Panc1 (cell line): ENCODE measurements at regions not wholly inside any gene's neighbourhood (a gene's known extent, or its start where the extent isn't known, plus 50 kb on each side); places are given as distances from the start of the nearest gene placed in this dataset.

Experiments used
- ATAC-seq: fragments of 200-7000 bp; cut with Tn5 transposase; 2 replicates; pipeline ENCODE4 v1.9.1; 2020; ENCODE audit warnings: mild to moderate bottlenecking, moderate library complexity
- BruUV-seq: library from RNA; stranded (reverse); fragments of 400-500 nt; replicated peaks from 2 replicates; lab custom pipeline; 2021; lab: Mats Ljungman, UMichigan
- CTCF ChIA-PET: fragments of 300-600 bp; sonication (Branson Sonifier 250); formaldehyde crosslinking; loops from one replicate; lab custom pipeline; 2022; ENCODE audit warnings: antibody characterized with exemption; lab: Charles Lee
- POLR2A ChIA-PET: fragments of 300-600 bp; sonication (Branson Sonifier 250); formaldehyde crosslinking; loops from one replicate; lab custom pipeline; 2022; ENCODE audit warnings: antibody characterized with exemption; lab: Charles Lee
- DNase-seq: peaks from one replicate; pipeline ENCODE4 v3.0.0-alpha.2; 2010; ENCODE audit warnings: low read depth, low spot score
- H3K27ac ChIP-seq: 2 replicates; pipeline ENCODE4 v1.5.1; 2011; ENCODE audit warnings: mild to moderate bottlenecking, low read length, inconsistent platforms
- H3K27me3 ChIP-seq: fragments of 200-500 bp; sonication (Bioruptor generic); 2 replicates; pipeline ENCODE4 v1.6.0; 2014; ENCODE audit warnings: low read length, inconsistent platforms; ENCODE audit not compliant: control insufficient read depth, insufficient read depth
- H3K36me3 ChIP-seq: fragments of 200-500 bp; sonication (Bioruptor generic); 2 replicates; pipeline ENCODE4 v1.5.1; 2014; ENCODE audit warnings: inconsistent platforms, mild to moderate bottlenecking, low read length, moderate library complexity; ENCODE audit not compliant: control insufficient read depth, insufficient read depth
- H3K4me1 ChIP-seq: 2 replicates; pipeline ENCODE4 v1.5.1; 2011; ENCODE audit warnings: inconsistent platforms, mild to moderate bottlenecking, low read length, moderate library complexity; ENCODE audit not compliant: control insufficient read depth, insufficient read depth
- H3K4me3 ChIP-seq, 2 experiments: 2 replicates each; pipeline ENCODE4 v1.5.1; 2011 to 2012; ENCODE audit warnings: low read depth in 2 of 2, low read length in 2 of 2, mild to moderate bottlenecking in 2 of 2, inconsistent platforms in 1 of 2, moderate library complexity in 1 of 2
- H3K9me3 ChIP-seq: fragments of 200-500 bp; sonication (Bioruptor generic); 2 replicates; pipeline ENCODE4 v1.5.1; 2014; ENCODE audit warnings: low read depth, mild to moderate bottlenecking, inconsistent platforms, low read length, moderate library complexity; ENCODE audit not compliant: control insufficient read depth, insufficient read depth
- POLR2AphosphoS5 ChIP-seq: IDR thresholded peaks from 2 replicates; pipeline ENCODE4 v1.6.1; 2012; ENCODE audit warnings: mild to moderate bottlenecking, low read depth, low read length, moderate library complexity
- SIN3A ChIP-seq: IDR thresholded peaks from 2 replicates; pipeline ENCODE4 v1.6.1; 2012; ENCODE audit warnings: low read depth, mild to moderate bottlenecking, low read length, moderate library complexity, borderline replicate concordance; ENCODE audit not compliant: insufficient read depth
- TCF7L2 ChIP-seq: IDR thresholded peaks from 2 replicates; pipeline ENCODE4 v1.6.1; 2011; ENCODE audit warnings: mild to moderate bottlenecking, low read depth, low read length, inconsistent platforms
- in situ Hi-C: cut with HindIII; loops from 2 replicates; pipeline ENCODE4 v1.10.0; 2016; ENCODE audit warnings: low sequenced_read_pairs, low pct_unique_long_range_greater_than_20kb
- intact Hi-C: fragments of 100-400 bp; cut with micrococcal nuclease; formaldehyde crosslinking; loops from one replicate; pipeline ENCODE4 v1.10.0; 2022; ENCODE audit not compliant: unreplicated experiment
- TF ChIP-seq, protein P1 (sequence below): fragments of 450-650 bp; IDR thresholded peaks from 2 replicates; pipeline ENCODE4 v1.5.1; 2017; ENCODE audit warnings: mild to moderate bottlenecking
- TF ChIP-seq, protein P2 (sequence below), 2 experiments: IDR thresholded peaks; 2 replicates each; pipeline ENCODE4 v1.6.1; 2011 to 2012; ENCODE audit warnings: low read depth in 2 of 2, control low read depth in 1 of 2, low read length in 1 of 2, mild to moderate bottlenecking in 1 of 2, moderate library complexity in 1 of 2; ENCODE audit not compliant: insufficient read depth in 1 of 2

DNA sequence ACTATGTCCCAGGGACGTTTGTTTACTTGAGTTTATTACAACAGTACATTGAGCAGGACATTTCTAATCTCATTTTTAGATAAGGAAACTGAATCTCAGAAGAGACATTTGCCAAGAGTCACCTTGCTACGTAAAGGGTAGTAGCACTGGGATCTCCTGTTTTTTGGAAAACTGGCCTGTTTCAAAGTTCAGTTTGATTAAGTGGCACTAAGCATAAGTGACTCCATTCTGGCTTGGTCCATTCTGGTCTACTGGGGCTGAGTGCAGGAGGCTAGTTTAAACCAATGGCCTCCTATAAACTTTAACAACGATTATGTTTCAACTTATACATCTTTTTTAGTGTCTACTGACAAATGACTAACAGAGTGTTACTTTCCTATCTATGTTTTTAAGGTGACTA lies 382.5 kb downstream of the ANKRD50 start:
- in situ Hi-C loops: no loop called here
- TF ChIP-seq TCF7L2: no peak
- TF ChIP-seq POLR2AphosphoS5: no peak
- TF ChIP-seq, protein P1, sequence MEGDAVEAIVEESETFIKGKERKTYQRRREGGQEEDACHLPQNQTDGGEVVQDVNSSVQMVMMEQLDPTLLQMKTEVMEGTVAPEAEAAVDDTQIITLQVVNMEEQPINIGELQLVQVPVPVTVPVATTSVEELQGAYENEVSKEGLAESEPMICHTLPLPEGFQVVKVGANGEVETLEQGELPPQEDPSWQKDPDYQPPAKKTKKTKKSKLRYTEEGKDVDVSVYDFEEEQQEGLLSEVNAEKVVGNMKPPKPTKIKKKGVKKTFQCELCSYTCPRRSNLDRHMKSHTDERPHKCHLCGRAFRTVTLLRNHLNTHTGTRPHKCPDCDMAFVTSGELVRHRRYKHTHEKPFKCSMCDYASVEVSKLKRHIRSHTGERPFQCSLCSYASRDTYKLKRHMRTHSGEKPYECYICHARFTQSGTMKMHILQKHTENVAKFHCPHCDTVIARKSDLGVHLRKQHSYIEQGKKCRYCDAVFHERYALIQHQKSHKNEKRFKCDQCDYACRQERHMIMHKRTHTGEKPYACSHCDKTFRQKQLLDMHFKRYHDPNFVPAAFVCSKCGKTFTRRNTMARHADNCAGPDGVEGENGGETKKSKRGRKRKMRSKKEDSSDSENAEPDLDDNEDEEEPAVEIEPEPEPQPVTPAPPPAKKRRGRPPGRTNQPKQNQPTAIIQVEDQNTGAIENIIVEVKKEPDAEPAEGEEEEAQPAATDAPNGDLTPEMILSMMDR: no peak
- TF ChIP-seq, protein P2, sequence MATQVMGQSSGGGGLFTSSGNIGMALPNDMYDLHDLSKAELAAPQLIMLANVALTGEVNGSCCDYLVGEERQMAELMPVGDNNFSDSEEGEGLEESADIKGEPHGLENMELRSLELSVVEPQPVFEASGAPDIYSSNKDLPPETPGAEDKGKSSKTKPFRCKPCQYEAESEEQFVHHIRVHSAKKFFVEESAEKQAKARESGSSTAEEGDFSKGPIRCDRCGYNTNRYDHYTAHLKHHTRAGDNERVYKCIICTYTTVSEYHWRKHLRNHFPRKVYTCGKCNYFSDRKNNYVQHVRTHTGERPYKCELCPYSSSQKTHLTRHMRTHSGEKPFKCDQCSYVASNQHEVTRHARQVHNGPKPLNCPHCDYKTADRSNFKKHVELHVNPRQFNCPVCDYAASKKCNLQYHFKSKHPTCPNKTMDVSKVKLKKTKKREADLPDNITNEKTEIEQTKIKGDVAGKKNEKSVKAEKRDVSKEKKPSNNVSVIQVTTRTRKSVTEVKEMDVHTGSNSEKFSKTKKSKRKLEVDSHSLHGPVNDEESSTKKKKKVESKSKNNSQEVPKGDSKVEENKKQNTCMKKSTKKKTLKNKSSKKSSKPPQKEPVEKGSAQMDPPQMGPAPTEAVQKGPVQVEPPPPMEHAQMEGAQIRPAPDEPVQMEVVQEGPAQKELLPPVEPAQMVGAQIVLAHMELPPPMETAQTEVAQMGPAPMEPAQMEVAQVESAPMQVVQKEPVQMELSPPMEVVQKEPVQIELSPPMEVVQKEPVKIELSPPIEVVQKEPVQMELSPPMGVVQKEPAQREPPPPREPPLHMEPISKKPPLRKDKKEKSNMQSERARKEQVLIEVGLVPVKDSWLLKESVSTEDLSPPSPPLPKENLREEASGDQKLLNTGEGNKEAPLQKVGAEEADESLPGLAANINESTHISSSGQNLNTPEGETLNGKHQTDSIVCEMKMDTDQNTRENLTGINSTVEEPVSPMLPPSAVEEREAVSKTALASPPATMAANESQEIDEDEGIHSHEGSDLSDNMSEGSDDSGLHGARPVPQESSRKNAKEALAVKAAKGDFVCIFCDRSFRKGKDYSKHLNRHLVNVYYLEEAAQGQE (IDR thresholded peaks at IDR 0.05; ENCODE audit: insufficient read depth in 1 of 2, low read depth in 2 of 2, low read length in 1 of 2): no peak
- no peak for TF ChIP-seq SIN3A
- H3K4me1 ChIP-seq: no peaks in the 10 kb centered on the region
- intact Hi-C loops: loop anchor here (5.0 kb wide), 2 partner anchors 917 to 952 kb away; no protein-coding TSS in a partner anchor
- POLR2A ChIA-PET: no interaction called here
- ATAC-seq (no peak), DNase-seq (no peak)
- H3K27me3 ChIP-seq: no peaks in the 10 kb centered on the region
- no peaks in the 10 kb centered on the region for H3K9me3 ChIP-seq
- CTCF ChIA-PET: no interaction called here
- no peak overlapping the region for H3K4me3 ChIP-seq
- no TSS peak for BruUV-seq
- H3K36me3 ChIP-seq: no peaks in the 10 kb centered on the region
- H3K27ac ChIP-seq: no peak overlapping the region

DNA sequence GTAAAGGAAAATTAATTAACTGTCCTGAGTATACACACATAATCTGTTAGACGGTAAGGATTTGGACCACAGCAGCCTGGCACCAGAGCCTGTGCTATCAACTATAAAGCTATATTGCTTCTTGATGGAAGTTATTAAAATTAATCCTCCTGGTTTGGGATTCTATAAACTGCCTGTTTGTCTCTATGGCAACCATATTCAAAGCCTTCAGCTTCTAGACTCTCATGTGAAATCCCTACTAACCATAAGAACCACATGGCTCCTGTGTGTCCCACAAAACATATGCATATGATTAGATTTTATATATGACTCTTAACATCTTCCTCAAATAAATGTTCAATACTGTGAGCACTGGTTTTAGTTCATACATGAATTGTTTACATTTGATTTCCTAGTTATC lies 380.8 kb downstream of the ANKRD50 start:
- Histone ChIP-seq H3K27me3 (no peaks in the 10 kb centered on the region), H3K36me3 (no peaks in the 10 kb centered on the region), H3K27ac (no peak overlapping the region), H3K9me3 (no peaks in the 10 kb centered on the region), H3K4me1 (no peaks in the 10 kb centered on the region), H3K4me3 (no peak overlapping the region)
- in situ Hi-C loops: no loop called here
- intact Hi-C loops: loop anchor here (5.0 kb wide), 2 partner anchors 916 to 951 kb away; no protein-coding TSS in a partner anchor
- POLR2A ChIA-PET: no interaction called here
- BruUV-seq: no TSS peak
- CTCF ChIA-PET: no interaction called here
- DNase-seq (no peak), ATAC-seq (no peak)
- no peak for TF ChIP-seq SIN3A
- TF ChIP-seq TCF7L2: no peak
- TF ChIP-seq, protein P2 (IDR thresholded peaks at IDR 0.05; ENCODE audit: insufficient read depth in 1 of 2, low read depth in 2 of 2, low read length in 1 of 2): no peak
- TF ChIP-seq, protein P1: no peak
- TF ChIP-seq POLR2AphosphoS5: no peak
